ENCODE measurements at regions not wholly inside any gene's neighbourhood (a gene's known extent, or its start where the extent isn't known, plus 50 kb on each side); places are given as distances from the start of the nearest gene placed in this dataset.

DNA sequence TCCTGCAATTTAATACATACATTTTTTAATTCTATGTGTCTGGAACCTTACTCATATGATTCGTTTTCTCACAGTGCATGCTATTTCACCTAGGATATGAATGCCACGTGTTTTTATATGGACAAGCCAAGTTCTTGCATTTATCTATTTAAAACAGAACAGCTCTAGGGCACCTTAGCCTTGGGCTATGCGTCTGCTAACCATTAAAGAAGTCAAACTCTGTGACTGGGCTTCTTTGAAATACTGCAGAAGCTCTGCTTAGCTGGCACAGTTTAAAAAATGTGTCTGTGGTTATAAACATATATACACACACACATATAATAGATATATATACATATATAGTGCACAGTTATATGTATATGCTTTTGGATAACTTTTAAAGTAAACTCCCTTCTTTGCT lies 890.8 kb upstream of the KLHL29 start:
- TF ChIP-seq, protein P1, sequence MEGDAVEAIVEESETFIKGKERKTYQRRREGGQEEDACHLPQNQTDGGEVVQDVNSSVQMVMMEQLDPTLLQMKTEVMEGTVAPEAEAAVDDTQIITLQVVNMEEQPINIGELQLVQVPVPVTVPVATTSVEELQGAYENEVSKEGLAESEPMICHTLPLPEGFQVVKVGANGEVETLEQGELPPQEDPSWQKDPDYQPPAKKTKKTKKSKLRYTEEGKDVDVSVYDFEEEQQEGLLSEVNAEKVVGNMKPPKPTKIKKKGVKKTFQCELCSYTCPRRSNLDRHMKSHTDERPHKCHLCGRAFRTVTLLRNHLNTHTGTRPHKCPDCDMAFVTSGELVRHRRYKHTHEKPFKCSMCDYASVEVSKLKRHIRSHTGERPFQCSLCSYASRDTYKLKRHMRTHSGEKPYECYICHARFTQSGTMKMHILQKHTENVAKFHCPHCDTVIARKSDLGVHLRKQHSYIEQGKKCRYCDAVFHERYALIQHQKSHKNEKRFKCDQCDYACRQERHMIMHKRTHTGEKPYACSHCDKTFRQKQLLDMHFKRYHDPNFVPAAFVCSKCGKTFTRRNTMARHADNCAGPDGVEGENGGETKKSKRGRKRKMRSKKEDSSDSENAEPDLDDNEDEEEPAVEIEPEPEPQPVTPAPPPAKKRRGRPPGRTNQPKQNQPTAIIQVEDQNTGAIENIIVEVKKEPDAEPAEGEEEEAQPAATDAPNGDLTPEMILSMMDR (IDR thresholded peaks at IDR 0.05) = no peak
- no peak for TF ChIP-seq EZH2 (IDR thresholded peaks at IDR 0.05)
- TF ChIP-seq EZH2phosphoT487 (IDR thresholded peaks at IDR 0.05) = no peak
